Heart right ventricle (tissue), 16 donors: ENCODE measurements at regions not wholly inside any gene's neighbourhood (a gene's known extent, or its start where the extent isn't known, plus 50 kb on each side); places are given as distances from the start of the nearest gene placed in this dataset.

Source experiments
- ATAC-seq, 8 donors: fragments of 200-7000 bp; cut with Tn5 transposase; one replicate each; pipeline ENCODE4 v1.9.1; 2020; ENCODE audit warnings: mild to moderate bottlenecking in 8 of 8, moderate library complexity in 8 of 8, moderate number of reproducible peaks in 1 of 8
- DNase-seq, 2 donors: peaks; one replicate each; pipeline ENCODE4 v3.0.0-alpha.2; 2020
- H3K27ac ChIP-seq, 10 donors: fragments of 200-600 bp; sonication (generic) in 2 of 10; one replicate each; pipeline versions ENCODE4 v1.5.0 to v1.8.0; 2020 to 2022; ENCODE audit warnings: mild to moderate bottlenecking in 3 of 10
- H3K27me3 ChIP-seq, 7 donors: fragments of 200-600 bp; one replicate each; pipeline ENCODE4 v1.8.0; 2021 to 2022; ENCODE audit warnings: mild to moderate bottlenecking in 2 of 7
- H3K36me3 ChIP-seq, 9 donors: fragments of 200-600 bp; sonication (generic) in 1 of 9; one replicate each; pipeline versions ENCODE4 v1.5.0 to v1.8.0; 2020 to 2022; ENCODE audit warnings: mild to moderate bottlenecking in 2 of 9
- H3K4me1 ChIP-seq, 9 donors: fragments of 200-600 bp; sonication (generic) in 1 of 9; one replicate each; pipeline versions ENCODE4 v1.5.0 to v1.8.0; 2020 to 2022; ENCODE audit warnings: mild to moderate bottlenecking in 4 of 9
- H3K4me3 ChIP-seq, 10 donors: fragments of 200-600 bp; sonication (generic) in 2 of 10; one replicate each; pipeline versions ENCODE4 v1.5.0 to v1.8.0; 2020 to 2022; ENCODE audit warnings: mild to moderate bottlenecking in 7 of 10, moderate library complexity in 2 of 10
- H3K9me3 ChIP-seq, 11 donors: fragments of 200-600 bp in 10 of 11; sonication (generic) in 2 of 11; one replicate each; pipeline versions ENCODE4 v1.5.0 to v1.8.0; 2013 to 2022; ENCODE audit warnings: mild to moderate bottlenecking in 2 of 11, control low read depth in 1 of 11, moderate library complexity in 1 of 11
- CTCF ChIP-seq, 9 donors: fragments of 200-600 bp; sonication (generic) in 2 of 9; IDR thresholded peaks; one replicate each; pipeline versions ENCODE4 v1.5.0 to v1.8.0; 2021 to 2022; ENCODE audit warnings: antibody characterized with exemption in 9 of 9, mild to moderate bottlenecking in 5 of 9, moderate library complexity in 1 of 9
- WGBS, 2 donors: extraction: QIAGEN DNeasy Blood & Tissue Kit; methylation state at CpG; one replicate each; pipeline ENCODE4 v1.1.7; 2013; ENCODE audit warnings: inconsistent platforms in 1 of 2; 5-methylcytosine and 5-hydroxymethylcytosine counted together
- intact Hi-C, 10 donors: fragments of 100-400 bp; cut with DNase I; formaldehyde crosslinking; loops; one replicate each; pipeline versions ENCODE4 v1.11.1 to v1.14.2; 2022
- donor health status: Arrhythmogenic right ventricular cardiomyopathy.
- donor health status: ischemic (EF 13 %, LVEDD 7.1; RV severe dilation, severe dysfunction).
- donor health status: healthy with polysubstance abuse.
- donor health status: DM: no; HTN: yes; CAD: no.
- donor health status: DM: no; HTN: no; CAD: no.
- donor health status: ischemic (EF 25% LVEDD 6.9; RV normal size, moderate dysfunction).
- donor health status: ischemic (EF 25% LVEDD 5.7; RV mildly dilated, moderate dysfunction).
- donor health status: healthy.
- donor health status: DM: yes; HTN: yes; CAD: no.
- donor health status: Ischemic cardiomyopathy.
- donor health status: ischemic (EF 35%, LVEDD 5.7; RV mildly dilated, moderate dysfunction).
- donor health status: nonischemic (EF 11% LVEDD 7.7; RV severe dilation, severe dysfunction).
- donor health status: DM: yes; HTN: yes; CAD: no.
- donor health status: PGD.
- donor health status: ischemic (EF 29% LVEDD 5.4; RV normal size, mild dysfunction).
- donor health status: nonischemic (EF 23%, LVEDD 6.1; RV moderate dilation, normal function).

DNA sequence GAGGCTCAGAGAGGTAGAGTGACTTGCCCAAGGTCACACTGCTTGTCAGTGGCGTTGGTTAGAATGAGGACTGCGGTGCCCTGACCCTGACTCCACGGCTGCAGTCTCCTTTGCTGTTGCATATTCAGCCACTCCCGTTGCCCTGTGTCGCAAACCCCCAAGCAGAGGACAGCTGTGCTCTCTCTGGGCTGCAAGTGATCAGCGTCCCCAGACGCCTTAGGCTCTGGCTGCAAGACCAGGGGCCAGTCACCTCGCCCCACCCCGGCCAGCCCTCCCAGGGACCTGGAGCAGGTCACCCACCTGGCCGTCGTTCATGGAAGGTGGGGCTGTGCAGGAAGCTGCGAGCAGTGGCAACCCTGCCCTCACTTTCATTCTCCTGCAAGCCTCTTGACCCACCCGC is 51.7 kb upstream of the NANOS1 start:
- DNase-seq (no peak), ATAC-seq (no peak)
- WGBS, 2 donors = 72 to 83% methylated on average over 13 of the region's 13 CpGs

GRCh38 chr10:118978316-118978997 is 51.1 kb upstream of the NANOS1 start:
- Histone ChIP-seq H3K9me3 (peaks cover 0 to 8% (median 4%) of the 10 kb centered on the region in 11 donors), H3K27ac (no peak overlapping the region), H3K27me3 (peaks cover 0 to 3% (median 0%) of the 10 kb centered on the region in 7 donors), H3K36me3 (no peaks in the 10 kb centered on the region), H3K4me1 (peaks cover 0 to 5% (median 0%) of the 10 kb centered on the region in 9 donors), H3K4me3 (no peak overlapping the region)
- intact Hi-C loops = no loop called here
- 81 to 82% methylated on average over 14 of the region's 14 CpGs for WGBS, 2 donors
- ATAC-seq (peak in 1 of 8 donors; percentile 45), DNase-seq (no peak)
- TF ChIP-seq CTCF (IDR thresholded peaks at IDR 0.05) = no peak

More for the DNA sequence above, 51.7 kb upstream of the NANOS1 start:
- TF ChIP-seq CTCF (IDR thresholded peaks at IDR 0.05) = no peak
- no peaks in the 10 kb centered on the region for H3K4me1 ChIP-seq
- no peak overlapping the region for H3K4me3 ChIP-seq
- intact Hi-C loops = no loop called here
- peaks cover 0 to 3% (median 0%) of the 10 kb centered on the region in 7 donors for H3K27me3 ChIP-seq
- H3K36me3 ChIP-seq = no peaks in the 10 kb centered on the region
- H3K27ac ChIP-seq = no peak overlapping the region
- peaks cover 0 to 11% (median 6%) of the 10 kb centered on the region in 11 donors for H3K9me3 ChIP-seq

DNA sequence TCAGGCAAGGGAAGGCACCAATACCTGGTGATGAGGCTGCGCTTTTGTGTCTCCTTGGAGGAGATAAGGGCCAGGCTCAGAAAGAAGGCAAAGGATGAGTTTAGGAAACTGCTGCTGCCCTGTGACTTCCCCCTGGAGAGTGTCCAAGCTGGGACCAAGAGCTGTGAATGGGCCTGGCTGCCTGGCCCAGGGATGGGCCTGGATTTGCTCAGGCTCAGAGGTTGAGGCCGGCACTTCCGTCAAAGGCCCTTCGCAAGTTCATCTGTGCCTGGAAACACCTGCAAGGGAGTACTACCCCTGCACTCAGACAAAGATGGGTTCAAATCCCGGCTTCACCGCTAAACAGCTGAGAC is 50.5 kb upstream of the NANOS1 start:
- Histone ChIP-seq H3K9me3 (peaks cover 0 to 3% (median 0%) of the 10 kb centered on the region in 11 donors), H3K27me3 (peaks cover 0 to 3% (median 0%) of the 10 kb centered on the region in 7 donors), H3K4me1 (peaks cover 0 to 6% (median 0%) of the 10 kb centered on the region in 9 donors), H3K36me3 (no peaks in the 10 kb centered on the region), H3K4me3 (no peak overlapping the region), H3K27ac (no peak overlapping the region)
- WGBS, 2 donors = 85 to 90% methylated on average over 6 of the region's 6 CpGs
- no peak for DNase-seq
- ATAC-seq = no peak
- no peak for TF ChIP-seq CTCF (IDR thresholded peaks at IDR 0.05)
- intact Hi-C loops = no loop called here

DNA sequence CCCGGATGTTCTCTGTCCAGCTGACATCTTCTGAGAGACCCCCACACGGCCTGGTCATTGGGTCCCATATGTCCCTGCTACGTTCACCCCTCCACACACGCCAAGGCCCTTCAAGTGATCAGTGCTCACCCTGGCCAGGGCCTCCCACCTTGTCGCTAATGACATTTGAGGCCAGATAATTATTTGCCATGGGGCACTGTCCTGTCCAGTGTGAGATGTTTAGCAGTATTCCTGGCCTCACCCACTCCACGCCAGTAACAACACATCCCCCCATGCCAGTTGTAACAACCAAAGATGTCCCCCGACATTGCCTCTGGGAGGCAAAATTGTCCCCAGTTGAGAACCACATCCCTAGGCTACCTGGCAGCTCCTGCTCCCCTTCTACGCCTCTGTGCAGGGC is 49.9 kb upstream of the NANOS1 start:
- Histone ChIP-seq H3K27ac (no peak overlapping the region), H3K9me3 (peaks cover 0 to 7% (median 0%) of the 10 kb centered on the region in 11 donors), H3K36me3 (no peaks in the 10 kb centered on the region), H3K27me3 (peaks cover 0 to 3% (median 0%) of the 10 kb centered on the region in 7 donors), H3K4me3 (no peak overlapping the region), H3K4me1 (peaks cover 0 to 6% (median 0%) of the 10 kb centered on the region in 9 donors)
- TF ChIP-seq CTCF (IDR thresholded peaks at IDR 0.05) = no peak
- ATAC-seq (no peak), DNase-seq (no peak)
- 90% methylated on average over 8 of the region's 8 CpGs for WGBS, 2 donors
- intact Hi-C loops = no loop called here
